K562 (cell line): ENCODE measurements at regions not wholly inside any gene's neighbourhood (a gene's known extent, or its start where the extent isn't known, plus 50 kb on each side); places are given as distances from the start of the nearest gene placed in this dataset.

Experiments
- HNRNPLL ChIP-seq: fragments of 200-400 bp; formaldehyde crosslinking; IDR thresholded peaks from 2 replicates; pipeline ENCODE4 v1.6.1; 2017; ENCODE audit warnings: low read length, low read depth, mild to moderate bottlenecking; ENCODE audit not compliant: poor library complexity, severe bottlenecking
- NFATC3 ChIP-seq: fragments of 450-650 bp; IDR thresholded peaks from 2 replicates; pipeline ENCODE4 v1.6.1; 2017; ENCODE audit warnings: mild to moderate bottlenecking
- NR2C2 ChIP-seq, 2 experiments: fragments of 200-800 bp in 1 of 2; sonication (Bioruptor generic) in 1 of 2; sonication (generic) in 1 of 2; formaldehyde crosslinking in 1 of 2; IDR thresholded peaks; 2 replicates each; pipeline versions ENCODE4 v1.6.1 to v1.8.0; 2016 to 2022; ENCODE audit warnings: mild to moderate bottlenecking in 1 of 2, missing compliant biosample characterization in 1 of 2, missing genetic modification characterization in 1 of 2, missing genetic modification reagents in 1 of 2
- POLR2A ChIP-seq: fragments of 450-650 bp; conservative IDR thresholded peaks from 2 replicates; pipeline ENCODE4 v1.6.1; 2016
- POLR2AphosphoS2 ChIP-seq: IDR thresholded peaks from 2 replicates; pipeline ENCODE4 v1.6.1; 2012; ENCODE audit warnings: low read length, improper control_type of control experiment
- POLR2AphosphoS5 ChIP-seq: IDR thresholded peaks from 2 replicates; pipeline ENCODE4 v1.6.1; 2011; ENCODE audit warnings: mild to moderate bottlenecking, low read depth, low read length, moderate library complexity; ENCODE audit not compliant: control insufficient read depth, insufficient read depth
- RNF2 ChIP-seq: sonication (generic); IDR thresholded peaks from 2 replicates; pipeline ENCODE4 v1.6.1; 2016
- SRSF9 ChIP-seq: fragments of 200-400 bp; formaldehyde crosslinking; IDR thresholded peaks from 2 replicates; pipeline ENCODE4 v1.6.1; 2017; ENCODE audit warnings: low read depth, low read length, borderline replicate concordance
- TBL1XR1 ChIP-seq, 2 experiments: IDR thresholded peaks; 2 replicates each; pipeline ENCODE4 v1.6.1; 2012; ENCODE audit warnings: improper control_type of control experiment in 2 of 2, low read length in 2 of 2, mild to moderate bottlenecking in 1 of 2
- TF ChIP-seq, protein P1 (sequence below): fragments of 250-450 bp; sonication (Bioruptor Pico); IDR thresholded peaks from 2 replicates; pipeline ENCODE4 v1.4.0; 2020; ENCODE audit warnings: borderline replicate concordance
- TF ChIP-seq, protein P2 (sequence below), 2 experiments: fragments of 450-650 bp; IDR thresholded peaks; 2 replicates each; pipeline ENCODE4 v1.6.1; 2016; ENCODE audit warnings: mild to moderate bottlenecking in 2 of 2, borderline replicate concordance in 1 of 2, low read depth in 1 of 2, moderate library complexity in 1 of 2
- TF ChIP-seq, protein P3 (sequence below), 3 experiments: IDR thresholded peaks in 2 of 3; conservative IDR thresholded peaks in 1 of 3; 2 replicates each; pipeline ENCODE4 v1.5.1; 2011 to 2012; ENCODE audit warnings: low read length in 3 of 3, mild to moderate bottlenecking in 3 of 3, control low read depth in 2 of 3, improper control_type of control experiment in 1 of 3, inconsistent platforms in 1 of 3, low read depth in 1 of 3, mixed read lengths in 1 of 3, moderate library complexity in 1 of 3; ENCODE audit not compliant: insufficient read depth in 2 of 3

DNA sequence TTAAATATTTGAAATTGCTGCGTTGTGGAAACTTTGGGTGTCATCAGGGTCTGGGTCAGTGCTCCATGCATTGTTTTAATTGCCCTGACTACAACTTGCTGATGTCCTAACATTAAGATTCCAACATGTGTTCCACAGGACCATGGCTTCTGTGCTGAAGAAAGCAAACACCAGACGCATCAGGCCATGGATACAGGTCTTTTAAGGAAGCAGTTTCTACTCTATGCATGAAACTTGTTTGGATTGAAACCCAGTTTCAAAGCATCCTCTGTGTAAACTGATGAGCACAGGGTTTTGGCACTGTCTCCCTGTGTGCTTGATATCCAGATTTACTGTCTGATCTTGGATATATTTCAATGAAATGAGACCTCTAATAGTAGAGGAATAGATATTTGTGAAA, 328.4 kb upstream of the SLC10A2 start:
- TF ChIP-seq HNRNPLL (no peak), RNF2 (no peak), NFATC3 (no peak), POLR2A (no peak), TBL1XR1 (IDR thresholded peaks at IDR 0.05; ENCODE audit: low read length in 2 of 2) (no peak), SRSF9 (no peak), POLR2AphosphoS2 (no peak), NR2C2 (CRISPR knock-in tag; IDR thresholded peaks at IDR 0.05) (no peak), NR2C2 (tag; IDR thresholded peaks at IDR 0.05) (no peak), POLR2AphosphoS5 (no peak)
- TF ChIP-seq, protein P1, sequence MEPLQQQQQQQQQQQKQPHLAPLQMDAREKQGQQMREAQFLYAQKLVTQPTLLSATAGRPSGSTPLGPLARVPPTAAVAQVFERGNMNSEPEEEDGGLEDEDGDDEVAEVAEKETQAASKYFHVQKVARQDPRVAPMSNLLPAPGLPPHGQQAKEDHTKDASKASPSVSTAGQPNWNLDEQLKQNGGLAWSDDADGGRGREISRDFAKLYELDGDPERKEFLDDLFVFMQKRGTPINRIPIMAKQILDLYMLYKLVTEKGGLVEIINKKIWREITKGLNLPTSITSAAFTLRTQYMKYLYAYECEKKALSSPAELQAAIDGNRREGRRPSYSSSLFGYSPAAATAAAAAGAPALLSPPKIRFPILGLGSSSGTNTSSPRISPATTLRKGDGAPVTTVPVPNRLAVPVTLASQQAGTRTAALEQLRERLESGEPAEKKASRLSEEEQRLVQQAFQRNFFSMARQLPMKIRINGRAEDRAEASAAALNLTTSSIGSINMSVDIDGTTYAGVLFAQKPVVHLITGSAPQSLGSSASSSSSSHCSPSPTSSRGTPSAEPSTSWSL (CRISPR knock-in tag): no peak
- TF ChIP-seq, protein P2, sequence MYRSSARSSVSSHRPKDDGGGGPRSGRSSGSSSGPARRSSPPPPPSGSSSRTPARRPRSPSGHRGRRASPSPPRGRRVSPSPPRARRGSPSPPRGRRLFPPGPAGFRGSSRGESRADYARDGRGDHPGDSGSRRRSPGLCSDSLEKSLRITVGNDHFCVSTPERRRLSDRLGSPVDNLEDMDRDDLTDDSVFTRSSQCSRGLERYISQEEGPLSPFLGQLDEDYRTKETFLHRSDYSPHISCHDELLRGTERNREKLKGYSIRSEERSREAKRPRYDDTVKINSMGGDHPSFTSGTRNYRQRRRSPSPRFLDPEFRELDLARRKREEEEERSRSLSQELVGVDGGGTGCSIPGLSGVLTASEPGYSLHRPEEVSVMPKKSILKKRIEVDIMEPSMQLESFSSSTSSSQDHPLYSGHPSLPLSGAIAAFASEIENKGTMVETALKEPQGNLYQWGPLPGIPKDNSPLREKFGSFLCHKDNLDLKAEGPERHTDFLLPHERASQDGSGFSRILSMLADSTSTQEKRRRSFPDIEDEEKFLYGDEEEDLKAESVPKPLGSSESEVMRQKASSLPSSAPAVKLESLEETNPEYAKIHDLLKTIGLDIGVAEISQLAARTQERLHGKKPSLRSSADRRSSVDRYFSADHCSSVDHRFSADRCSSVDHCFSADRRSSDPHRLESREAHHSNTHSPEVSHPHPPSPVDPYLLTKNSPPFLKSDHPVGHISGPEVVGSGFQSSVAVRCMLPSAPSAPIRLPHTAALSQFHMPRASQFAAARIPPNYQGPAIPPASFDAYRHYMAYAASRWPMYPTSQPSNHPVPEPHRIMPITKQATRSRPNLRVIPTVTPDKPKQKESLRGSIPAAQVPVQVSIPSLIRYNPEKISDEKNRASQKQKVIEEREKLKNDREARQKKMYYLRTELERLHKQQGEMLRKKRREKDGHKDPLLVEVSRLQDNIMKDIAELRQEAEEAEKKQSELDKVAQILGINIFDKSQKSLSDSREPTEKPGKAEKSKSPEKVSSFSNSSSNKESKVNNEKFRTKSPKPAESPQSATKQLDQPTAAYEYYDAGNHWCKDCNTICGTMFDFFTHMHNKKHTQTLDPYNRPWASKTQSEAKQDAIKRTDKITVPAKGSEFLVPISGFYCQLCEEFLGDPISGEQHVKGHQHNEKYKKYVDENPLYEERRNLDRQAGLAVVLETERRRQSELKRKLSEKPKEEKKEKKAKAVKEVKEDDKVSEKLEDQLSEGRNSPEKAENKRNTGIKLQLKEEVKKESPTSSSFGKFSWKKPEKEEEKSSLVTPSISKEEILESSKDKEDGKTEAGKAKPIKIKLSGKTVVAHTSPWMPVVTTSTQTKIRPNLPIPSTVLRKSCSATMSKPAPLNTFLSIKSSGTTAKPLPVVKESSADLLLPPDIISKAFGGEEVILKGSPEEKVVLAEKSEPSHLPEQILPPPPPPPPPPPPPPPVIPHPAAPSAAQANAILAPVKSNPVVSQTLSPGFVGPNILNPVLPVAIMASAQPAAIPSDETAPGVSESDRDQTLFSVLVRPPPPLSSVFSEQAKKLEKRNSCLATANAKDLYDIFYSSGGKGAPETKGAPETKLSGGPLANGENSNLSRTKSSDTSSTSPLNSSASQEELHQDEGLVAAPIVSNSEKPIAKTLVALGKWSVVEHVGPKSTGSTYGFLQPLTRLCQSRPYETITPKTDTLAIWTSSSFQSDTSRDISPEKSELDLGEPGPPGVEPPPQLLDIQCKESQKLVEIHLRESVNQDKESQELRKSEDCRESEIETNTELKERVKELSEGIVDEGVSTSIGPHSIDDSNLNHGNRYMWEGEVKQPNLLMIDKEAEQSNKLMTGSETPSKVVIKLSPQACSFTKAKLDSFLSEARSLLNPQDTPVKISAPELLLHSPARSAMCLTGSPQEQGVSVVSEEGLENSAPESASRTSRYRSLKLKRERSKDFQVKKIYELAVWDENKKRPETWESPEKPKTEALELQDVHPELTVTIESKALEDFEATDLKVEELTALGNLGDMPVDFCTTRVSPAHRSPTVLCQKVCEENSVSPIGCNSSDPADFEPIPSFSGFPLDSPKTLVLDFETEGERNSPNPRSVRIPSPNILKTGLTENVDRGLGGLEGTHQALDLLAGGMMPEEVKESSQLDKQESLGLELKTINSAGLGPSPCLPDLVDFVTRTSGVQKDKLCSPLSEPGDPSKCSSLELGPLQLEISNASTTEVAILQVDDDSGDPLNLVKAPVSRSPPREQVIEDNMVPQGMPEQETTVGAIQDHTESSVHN (IDR thresholded peaks at IDR 0.05; ENCODE audit: borderline replicate concordance in 1 of 2, low read depth in 1 of 2): no peak
- TF ChIP-seq, protein P3, sequence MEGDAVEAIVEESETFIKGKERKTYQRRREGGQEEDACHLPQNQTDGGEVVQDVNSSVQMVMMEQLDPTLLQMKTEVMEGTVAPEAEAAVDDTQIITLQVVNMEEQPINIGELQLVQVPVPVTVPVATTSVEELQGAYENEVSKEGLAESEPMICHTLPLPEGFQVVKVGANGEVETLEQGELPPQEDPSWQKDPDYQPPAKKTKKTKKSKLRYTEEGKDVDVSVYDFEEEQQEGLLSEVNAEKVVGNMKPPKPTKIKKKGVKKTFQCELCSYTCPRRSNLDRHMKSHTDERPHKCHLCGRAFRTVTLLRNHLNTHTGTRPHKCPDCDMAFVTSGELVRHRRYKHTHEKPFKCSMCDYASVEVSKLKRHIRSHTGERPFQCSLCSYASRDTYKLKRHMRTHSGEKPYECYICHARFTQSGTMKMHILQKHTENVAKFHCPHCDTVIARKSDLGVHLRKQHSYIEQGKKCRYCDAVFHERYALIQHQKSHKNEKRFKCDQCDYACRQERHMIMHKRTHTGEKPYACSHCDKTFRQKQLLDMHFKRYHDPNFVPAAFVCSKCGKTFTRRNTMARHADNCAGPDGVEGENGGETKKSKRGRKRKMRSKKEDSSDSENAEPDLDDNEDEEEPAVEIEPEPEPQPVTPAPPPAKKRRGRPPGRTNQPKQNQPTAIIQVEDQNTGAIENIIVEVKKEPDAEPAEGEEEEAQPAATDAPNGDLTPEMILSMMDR (IDR thresholded peaks at IDR 0.05 in 2 of 3, conservative IDR thresholded peaks at IDR 0.05 in 1 of 3; ENCODE audit: insufficient read depth in 2 of 3, low read depth in 1 of 3, low read length in 3 of 3): no peak
